K562 (cell line): ENCODE measurements at regions not wholly inside any gene's neighbourhood (a gene's known extent, or its start where the extent isn't known, plus 50 kb on each side); places are given as distances from the start of the nearest gene placed in this dataset.

Experiments used
- BRF1 ChIP-seq: IDR thresholded peaks from 3 replicates; pipeline ENCODE4 v1.6.1; 2011; ENCODE audit warnings: borderline replicate concordance, mild to moderate bottlenecking; ENCODE audit not compliant: insufficient read length; ENCODE audit errors: extremely low read depth
- JUNB ChIP-seq: fragments of 450-650 bp; formaldehyde crosslinking; conservative IDR thresholded peaks from 2 replicates; pipeline ENCODE4 v1.4.0; 2020; ENCODE audit warnings: mild to moderate bottlenecking
- NCOA4 ChIP-seq: fragments of 450-650 bp; IDR thresholded peaks from 2 replicates; pipeline ENCODE4 v1.6.1; 2018; ENCODE audit warnings: mild to moderate bottlenecking; ENCODE audit not compliant: partially characterized antibody
- NFXL1 ChIP-seq: fragments of 450-650 bp; formaldehyde crosslinking; IDR thresholded peaks from 2 replicates; pipeline ENCODE4 v1.4.0; 2021; ENCODE audit warnings: mild to moderate bottlenecking
- NR4A1 ChIP-seq, 2 experiments: fragments of 250-450 bp in 1 of 2; fragments of 450-650 bp in 1 of 2; sonication (Bioruptor Pico) in 1 of 2; IDR thresholded peaks; 2 replicates each; pipeline versions ENCODE4 v1.4.0 to v1.6.1; 2016 to 2020; ENCODE audit warnings: mild to moderate bottlenecking in 2 of 2, missing compliant biosample characterization in 1 of 2, missing genetic modification characterization in 1 of 2, moderate library complexity in 1 of 2
- PATZ1 ChIP-seq: fragments of 250-450 bp; sonication (Bioruptor Pico); IDR thresholded peaks from 2 replicates; pipeline ENCODE4 v1.5.0; 2020; ENCODE audit warnings: mild to moderate bottlenecking, borderline replicate concordance
- TCF7L2 ChIP-seq: fragments of 150-350 bp; IDR thresholded peaks from 2 replicates; pipeline ENCODE4 v1.6.1; 2016; ENCODE audit warnings: low read depth, mild to moderate bottlenecking, low read length, moderate library complexity
- ZBTB40 ChIP-seq, 2 experiments: fragments of 450-650 bp in 1 of 2; sonication (generic) in 1 of 2; formaldehyde crosslinking in 1 of 2; IDR thresholded peaks; 2 replicates each; pipeline versions ENCODE4 v1.7.1 to v1.9.0; 2016 to 2022; ENCODE audit warnings: inconsistent platforms in 1 of 2, mild to moderate bottlenecking in 1 of 2, missing genetic modification reagents in 1 of 2
- ZC3H8 ChIP-seq: fragments of 450-650 bp; IDR thresholded peaks from 2 replicates; pipeline ENCODE4 v1.6.1; 2017
- ZMIZ1 ChIP-seq, 2 experiments: fragments of 150-350 bp in 1 of 2; IDR thresholded peaks; 2 replicates each; pipeline ENCODE4 v1.6.1; 2012 to 2016; ENCODE audit warnings: low read depth in 2 of 2, low read length in 2 of 2, mild to moderate bottlenecking in 1 of 2, moderate library complexity in 1 of 2
- ZSCAN32 ChIP-seq: fragments of 450-650 bp; formaldehyde crosslinking; IDR thresholded peaks from 2 replicates; pipeline ENCODE4 v1.4.0; 2020; ENCODE audit warnings: mild to moderate bottlenecking, moderate library complexity

- TF ChIP-seq ZBTB40 (IDR thresholded peaks at IDR 0.05) = peak; percentile 18; the same call in 1 of the 2 replicates
- TF ChIP-seq ZBTB40 (CRISPR knock-in tag; IDR thresholded peaks at IDR 0.05) = no peak
- TF ChIP-seq NR4A1 (CRISPR knock-in tag; IDR thresholded peaks at IDR 0.05) = no peak
- peak; percentile 53; the same call in 1 of the 2 replicates for TF ChIP-seq NR4A1 (tag; IDR thresholded peaks at IDR 0.05)
- TF ChIP-seq JUNB = no peak
- TF ChIP-seq TCF7L2 = no peak
- no peak for TF ChIP-seq ZSCAN32 (CRISPR knock-in tag)
- no peak for TF ChIP-seq PATZ1 (CRISPR knock-in tag)
- TF ChIP-seq NCOA4 = no peak
- peak in 1 of 2 experiments; percentile 93; a peak in 2 of 4 replicates for TF ChIP-seq ZMIZ1 (IDR thresholded peaks at IDR 0.05; ENCODE audit: low read depth in 2 of 2, low read length in 2 of 2)
- no peak for TF ChIP-seq NFXL1
- no peak for TF ChIP-seq ZC3H8
- no peak for TF ChIP-seq BRF1
Observed at GRCh38 chr2:144582651-144583380, 62.9 kb upstream of the ZEB2 start (continued).
